Right renal pelvis (tissue), 4 donors: ENCODE measurements at regions not wholly inside any gene's neighbourhood (a gene's known extent, or its start where the extent isn't known, plus 50 kb on each side); places are given as distances from the start of the nearest gene placed in this dataset.

Experiments used
- DNase-seq, 4 donors: peaks; one replicate each; pipeline ENCODE4 v3.0.0-alpha.2; 2013; ENCODE audit warnings: low read depth in 4 of 4, low spot score in 3 of 4, missing footprints in 1 of 4

DNA sequence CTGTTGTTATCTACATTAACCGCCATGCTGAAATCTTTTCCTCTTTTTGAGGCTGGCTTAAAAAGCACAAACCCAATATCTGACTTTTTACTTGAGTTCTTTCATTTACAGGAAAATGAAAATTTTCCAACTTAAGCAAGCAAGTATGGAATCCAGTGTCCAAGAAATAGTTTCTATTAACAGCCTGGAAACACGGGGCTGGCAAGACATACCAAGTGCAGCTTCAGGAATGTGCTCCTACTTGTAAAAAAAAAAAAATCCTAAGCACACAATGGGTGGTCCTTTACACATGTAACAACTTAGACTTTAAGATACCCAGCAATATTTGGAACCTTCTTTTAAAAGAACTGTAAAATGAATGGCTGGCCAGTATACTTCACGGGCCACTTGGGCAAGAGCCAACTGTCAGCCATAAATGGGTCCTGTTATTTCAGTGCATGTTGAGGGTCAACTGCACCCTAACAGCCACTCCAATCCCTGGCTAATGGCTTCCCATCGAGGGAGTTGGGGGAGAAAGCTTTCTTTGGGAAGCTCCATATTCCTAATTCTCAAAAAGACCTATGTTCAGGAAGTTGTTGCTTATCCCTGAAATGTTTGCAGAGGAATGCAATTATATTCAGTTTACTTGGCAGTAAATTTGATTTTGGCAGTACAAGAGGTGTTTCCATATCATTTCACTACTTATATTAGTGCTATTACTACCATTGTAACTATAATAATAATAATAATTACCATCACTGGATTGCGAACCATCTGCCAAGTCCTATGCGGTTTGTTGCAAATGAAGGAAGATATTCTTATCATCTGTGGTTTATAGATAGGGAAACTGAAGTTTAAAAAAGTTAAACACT, 236.4 kb upstream of the TMEM72 start:
- no peak for DNase-seq

GRCh38 chr10:44675387-44675874, 235.7 kb upstream of the TMEM72 start:
- no peak for DNase-seq

GRCh38 chr10:44680764-44681163, 230.4 kb upstream of the TMEM72 start:
- DNase-seq, result no peak

- DNase-seq, result no peak
These were observed 228.6 kb upstream of the TMEM72 start for GRCh38 chr10:44682507-44682906.

DNA sequence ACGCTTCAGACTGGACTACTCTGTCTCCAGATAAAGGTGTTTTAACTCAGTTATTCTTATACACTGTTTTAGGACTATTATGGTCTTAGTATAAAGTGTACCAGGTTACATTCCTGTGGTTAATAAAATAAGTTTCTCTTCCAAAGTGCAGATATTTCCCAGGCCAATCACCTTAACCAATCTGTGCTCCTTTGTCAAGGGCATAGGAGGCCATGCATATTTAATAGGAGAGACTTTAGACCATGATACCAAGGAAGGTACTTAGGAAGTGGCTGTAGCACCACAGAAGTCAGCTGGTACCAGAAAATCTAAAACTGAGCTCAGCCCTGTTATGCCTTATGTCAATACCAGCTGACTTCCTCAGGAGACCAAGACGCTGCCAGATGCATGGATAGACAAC, 226.5 kb upstream of the TMEM72 start:
- DNase-seq, result no peak

- DNase-seq, result no peak
These were observed 225.9 kb upstream of the TMEM72 start for GRCh38 chr10:44685220-44685619.

- no peak for DNase-seq
These were observed 225.4 kb upstream of the TMEM72 start for GRCh38 chr10:44685747-44686146.

GRCh38 chr10:44689368-44689767, 221.8 kb upstream of the TMEM72 start:
- DNase-seq, result no peak

DNA sequence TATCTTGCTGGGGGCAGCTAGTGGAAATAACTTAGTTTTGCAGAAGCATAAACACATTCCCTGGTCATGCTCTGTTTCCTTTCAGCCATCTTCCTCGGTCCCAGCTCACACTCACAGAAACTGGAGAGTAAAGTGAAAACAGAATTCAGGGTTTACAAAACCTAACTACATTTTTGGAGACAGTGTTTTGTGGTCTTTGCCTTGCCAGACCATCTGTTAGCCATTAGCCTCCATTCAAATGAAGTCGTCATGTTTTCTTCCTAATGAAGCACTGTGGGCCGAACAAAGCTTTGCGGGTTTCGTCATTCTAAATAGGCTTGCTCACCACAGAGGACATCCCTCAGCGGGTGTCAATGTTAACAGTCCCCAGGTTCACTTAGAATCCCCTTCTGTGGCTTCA, 214.6 kb upstream of the TMEM72 start:
- DNase-seq, result peak in 1 of 4 donors; percentile 24

- DNase-seq, result no peak
These were observed 214.0 kb upstream of the TMEM72 start for GRCh38 chr10:44697116-44697515.

DNA sequence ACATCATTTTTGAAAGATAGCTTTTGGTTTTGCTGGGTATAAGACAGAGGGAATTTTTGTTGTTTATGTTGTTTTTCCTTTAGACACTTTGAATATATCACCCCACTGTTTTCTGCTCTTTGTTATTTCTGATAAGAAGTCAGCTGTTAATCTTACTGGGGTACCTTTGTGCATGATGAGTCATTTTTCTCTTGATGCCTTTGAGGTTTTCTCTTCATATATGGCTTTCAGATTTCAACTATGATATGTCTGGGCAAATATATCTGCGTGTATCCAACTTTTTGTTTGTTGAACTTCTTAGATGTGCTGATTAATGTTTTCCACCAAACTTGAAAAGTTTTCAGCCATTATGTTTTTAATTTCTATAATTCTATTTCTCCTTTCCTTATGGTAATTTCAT, 208.6 kb upstream of the TMEM72 start:
- DNase-seq, result no peak

DNA sequence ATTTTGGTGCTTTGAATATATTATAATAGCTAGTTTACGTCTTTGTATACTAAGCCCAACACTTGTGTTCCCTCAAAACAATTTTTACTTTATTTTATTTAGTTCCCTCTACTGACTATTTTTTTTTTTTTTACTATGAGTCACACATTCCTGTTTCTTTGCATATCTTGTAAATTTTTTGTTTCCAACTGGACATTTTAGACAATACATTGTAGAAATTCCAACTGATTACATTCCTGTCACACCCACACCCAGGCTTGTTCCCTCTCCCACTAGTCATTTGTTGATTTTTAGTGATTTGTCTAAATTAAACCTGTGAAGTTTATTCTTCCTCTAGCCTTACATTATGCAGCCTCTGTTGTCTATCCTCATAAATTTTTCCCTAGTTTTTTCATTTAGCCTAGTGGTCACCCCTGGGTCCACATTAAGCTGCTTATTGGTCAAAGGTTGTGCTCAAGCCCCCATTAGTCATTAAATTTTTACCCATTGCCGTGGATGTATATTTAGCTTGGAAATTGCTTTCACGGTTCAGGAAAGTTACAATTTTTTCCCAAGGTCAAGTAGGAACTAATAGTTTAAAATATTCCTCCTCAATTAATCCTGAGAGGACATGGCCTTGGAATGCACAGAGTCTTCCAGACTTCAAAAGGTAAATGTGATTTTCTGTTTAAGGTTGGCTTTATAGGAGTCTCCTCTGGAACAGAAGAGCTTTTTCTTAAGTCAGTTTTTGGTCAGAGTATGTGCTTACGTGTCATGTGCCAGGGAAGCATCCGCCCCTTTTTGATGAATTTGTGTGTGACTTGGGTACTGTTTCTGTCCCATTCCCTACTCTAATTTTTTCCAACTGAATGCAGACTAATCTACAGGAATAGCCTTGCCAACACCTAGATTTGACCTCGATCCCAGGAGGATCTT, 207.6 kb upstream of the TMEM72 start:
- no peak for DNase-seq

DNA sequence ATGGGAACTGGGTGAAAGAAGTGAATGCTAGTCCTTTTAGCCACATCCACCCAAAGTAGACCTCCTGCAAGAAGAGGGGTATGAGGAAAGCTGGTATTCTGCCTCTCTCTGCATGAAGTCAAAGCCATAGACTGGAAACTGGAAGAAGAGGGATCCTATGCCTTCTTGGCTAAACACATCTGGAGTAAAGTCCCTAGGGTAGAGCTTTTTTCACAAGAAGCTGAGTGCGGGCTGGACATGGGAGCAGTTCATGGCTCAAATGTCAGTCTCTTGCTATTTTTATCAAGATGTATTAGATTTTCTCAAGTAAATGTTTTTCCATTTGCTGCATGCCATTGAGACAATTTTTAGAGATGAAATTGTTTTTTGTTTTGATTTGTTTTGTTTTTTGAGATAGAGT, 206.5 kb upstream of the TMEM72 start:
- DNase-seq, result no peak

DNA sequence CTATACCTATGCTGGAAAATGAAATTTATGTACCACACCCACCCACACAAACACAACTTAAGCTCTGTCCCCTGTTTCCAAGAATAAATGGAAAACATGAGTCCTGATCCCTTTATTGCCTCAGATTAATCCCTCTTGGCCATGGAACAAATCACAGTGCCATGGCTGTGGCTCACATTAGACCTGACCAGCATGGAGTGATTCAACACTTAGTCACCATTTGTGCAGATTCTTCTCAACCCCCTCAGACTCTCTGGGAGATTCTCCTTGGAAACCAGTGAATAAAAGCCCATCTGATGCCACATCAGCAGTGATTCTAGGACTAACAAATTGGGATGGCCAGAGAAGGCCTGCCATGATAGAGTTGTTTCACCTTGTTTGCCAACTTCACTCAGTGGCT, 204.4 kb upstream of the TMEM72 start:
- no peak for DNase-seq

GRCh38 chr10:44713307-44713706, 197.8 kb upstream of the TMEM72 start:
- no peak for DNase-seq

DNA sequence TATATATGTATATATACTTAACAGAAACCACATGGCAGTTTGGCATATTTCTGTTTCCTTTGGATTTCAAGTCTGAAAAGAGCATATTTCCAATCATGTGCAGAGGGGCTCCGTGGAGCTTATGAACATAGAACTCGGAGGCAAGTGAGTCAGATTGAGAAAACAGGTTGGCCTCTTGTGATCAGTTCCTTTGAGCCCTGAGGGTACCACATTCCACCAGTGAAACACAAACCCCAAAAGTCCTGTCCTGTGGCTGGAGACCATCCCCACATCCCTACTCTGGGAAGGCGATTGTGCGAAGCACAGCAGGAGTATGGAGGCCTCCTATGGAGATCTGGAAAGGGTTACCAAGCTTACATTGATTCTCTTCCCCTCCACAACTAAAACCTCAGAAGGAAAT, 196.7 kb upstream of the TMEM72 start:
- no peak for DNase-seq

DNA sequence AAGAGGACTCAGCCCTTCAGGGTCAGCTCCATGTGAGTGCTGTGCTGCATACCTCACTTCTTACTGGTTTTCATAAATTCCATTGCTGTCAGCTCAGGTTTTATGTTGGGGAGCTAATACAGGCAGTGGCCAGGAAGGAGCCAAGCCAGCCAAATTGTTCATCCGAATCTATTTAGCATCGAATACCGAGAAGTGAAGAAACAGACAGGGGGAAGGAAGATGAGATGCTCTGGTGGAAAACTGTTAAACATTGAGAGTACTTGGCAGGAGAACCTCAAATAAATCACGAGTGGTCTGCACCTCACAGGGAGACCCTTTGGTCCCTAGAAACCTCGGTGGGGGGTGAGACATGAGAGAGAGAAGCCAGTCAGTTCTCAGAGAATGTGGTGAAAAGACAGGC, 196.0 kb upstream of the TMEM72 start:
- DNase-seq, result no peak

GRCh38 chr10:44716470-44717015, 194.6 kb upstream of the TMEM72 start:
- DNase-seq, result no peak

DNA sequence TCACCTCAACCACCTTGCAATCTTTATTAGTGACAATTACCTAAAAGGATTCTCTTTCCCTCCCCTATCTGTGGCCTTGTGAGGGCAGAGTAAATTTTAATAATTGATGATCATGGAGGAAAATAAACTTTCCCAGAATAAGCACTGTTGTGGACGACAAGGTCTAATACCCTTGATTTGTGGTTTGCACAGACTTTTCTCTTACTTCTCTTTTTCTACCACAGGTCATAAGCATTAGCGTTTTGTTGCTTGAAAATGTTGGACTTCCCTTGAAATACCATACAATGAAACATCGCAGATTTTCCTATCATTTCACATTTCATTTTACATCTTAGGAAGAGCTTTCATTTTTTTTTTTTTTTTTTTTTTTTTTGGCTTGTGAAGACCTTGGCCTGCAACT, 188.1 kb upstream of the TMEM72 start:
- DNase-seq, result no peak

DNA sequence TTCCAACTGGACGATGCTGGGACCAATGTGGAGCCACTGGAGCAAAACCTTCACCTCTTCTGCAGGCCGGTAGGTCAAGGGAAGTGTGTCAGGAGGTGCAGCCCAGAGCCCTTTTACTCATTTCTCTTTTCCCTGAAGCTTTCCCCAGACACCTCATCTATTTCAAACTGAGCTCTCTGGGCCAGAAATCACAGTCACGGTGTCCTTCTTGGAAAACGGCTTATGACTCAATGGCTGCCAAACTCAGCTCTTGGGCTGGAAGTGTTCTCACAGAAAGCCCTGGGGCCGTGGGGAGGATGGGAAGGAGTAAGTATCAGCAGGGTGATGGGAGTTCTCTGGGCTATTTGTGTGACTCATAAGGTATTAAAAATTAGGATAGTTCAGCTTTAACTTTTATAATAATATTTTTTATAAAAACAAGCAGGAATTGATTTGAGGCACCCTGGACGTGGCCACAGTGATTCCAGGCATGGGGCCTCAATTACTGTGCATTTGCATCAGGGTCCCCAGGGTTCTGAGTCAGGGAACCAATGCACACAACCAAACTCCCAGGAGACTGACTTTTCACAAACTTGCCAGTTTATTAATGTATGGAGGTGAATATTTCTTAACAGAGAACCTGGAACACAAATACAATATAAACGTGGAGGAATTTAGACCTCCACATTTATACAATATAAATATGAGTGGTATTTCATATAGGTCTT, 187.4 kb upstream of the TMEM72 start:
- no peak for DNase-seq
